ENCODE measurements at regions not wholly inside any gene's neighbourhood (a gene's known extent, or its start where the extent isn't known, plus 50 kb on each side); places are given as distances from the start of the nearest gene placed in this dataset.

DNA sequence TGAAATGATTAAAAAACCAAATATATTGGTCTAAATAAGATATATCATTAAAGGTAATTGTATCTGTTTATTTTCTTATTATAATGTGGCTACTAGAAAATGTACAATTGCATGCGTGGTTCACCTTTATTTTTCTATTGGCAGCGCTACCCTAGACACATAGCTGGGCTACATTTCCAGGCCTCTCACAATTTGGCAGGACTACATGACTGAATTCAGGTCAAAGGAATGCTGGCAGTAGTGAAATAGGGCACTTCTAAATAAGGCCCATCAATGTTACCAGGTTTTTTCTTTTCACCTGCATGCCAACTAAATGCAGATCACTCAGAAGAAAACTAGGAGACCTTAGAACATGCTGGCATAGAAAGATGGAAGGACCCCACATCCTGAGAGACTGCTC lies 1072.9 kb upstream of the SLIT2 start:
- TF ChIP-seq, protein P1, sequence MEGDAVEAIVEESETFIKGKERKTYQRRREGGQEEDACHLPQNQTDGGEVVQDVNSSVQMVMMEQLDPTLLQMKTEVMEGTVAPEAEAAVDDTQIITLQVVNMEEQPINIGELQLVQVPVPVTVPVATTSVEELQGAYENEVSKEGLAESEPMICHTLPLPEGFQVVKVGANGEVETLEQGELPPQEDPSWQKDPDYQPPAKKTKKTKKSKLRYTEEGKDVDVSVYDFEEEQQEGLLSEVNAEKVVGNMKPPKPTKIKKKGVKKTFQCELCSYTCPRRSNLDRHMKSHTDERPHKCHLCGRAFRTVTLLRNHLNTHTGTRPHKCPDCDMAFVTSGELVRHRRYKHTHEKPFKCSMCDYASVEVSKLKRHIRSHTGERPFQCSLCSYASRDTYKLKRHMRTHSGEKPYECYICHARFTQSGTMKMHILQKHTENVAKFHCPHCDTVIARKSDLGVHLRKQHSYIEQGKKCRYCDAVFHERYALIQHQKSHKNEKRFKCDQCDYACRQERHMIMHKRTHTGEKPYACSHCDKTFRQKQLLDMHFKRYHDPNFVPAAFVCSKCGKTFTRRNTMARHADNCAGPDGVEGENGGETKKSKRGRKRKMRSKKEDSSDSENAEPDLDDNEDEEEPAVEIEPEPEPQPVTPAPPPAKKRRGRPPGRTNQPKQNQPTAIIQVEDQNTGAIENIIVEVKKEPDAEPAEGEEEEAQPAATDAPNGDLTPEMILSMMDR (IDR thresholded peaks at IDR 0.05; ENCODE audit: insufficient read depth in 1 of 2, low read depth in 1 of 2, low read length in 1 of 2, severe bottlenecking in 1 of 2, unreplicated experiment in 1 of 2), result no peak
- H3K27me3 ChIP-seq (replicated peaks; ENCODE audit: control insufficient read depth, insufficient read depth, low read length), result no peaks in the 10 kb centered on the region
- Mint-ChIP-seq H3K36me3 (ENCODE audit: insufficient read depth, unreplicated experiment) (no peaks in the 10 kb centered on the region), H3K4me3 (ENCODE audit: unreplicated experiment) (no peak overlapping the region), H3K4me1 (ENCODE audit: low read depth, unreplicated experiment) (no peaks in the 10 kb centered on the region), H3K27ac (ENCODE audit: unreplicated experiment) (no peak overlapping the region), H3K27me3 (ENCODE audit: insufficient read depth, unreplicated experiment) (no peaks in the 10 kb centered on the region), H3K9me3 (ENCODE audit: unreplicated experiment) (no peaks in the 10 kb centered on the region)
- intact Hi-C loops (cut with micrococcal nuclease; ENCODE audit: unreplicated experiment), result loop anchor here (5.0 kb wide), 1 partner anchor 487 kb away; no protein-coding TSS in a partner anchor
- H3K9me3 ChIP-seq, result no peaks in the 10 kb centered on the region
- H3K4me3 ChIP-seq (ENCODE audit: low read depth, low read length), result no peak overlapping the region
- no peak for DNase-seq
- no peaks in the 10 kb centered on the region for H3K36me3 ChIP-seq (ENCODE audit: control insufficient read depth, insufficient read depth, low read length)
- ChIA-PET CTCF (no interaction called here), POLR2A (no interaction called here)
- no TSS peak for BruUV-seq (replicated peaks)
- H3K4me1 ChIP-seq, result no peaks in the 10 kb centered on the region; the same call in none of the 2 replicates

DNA sequence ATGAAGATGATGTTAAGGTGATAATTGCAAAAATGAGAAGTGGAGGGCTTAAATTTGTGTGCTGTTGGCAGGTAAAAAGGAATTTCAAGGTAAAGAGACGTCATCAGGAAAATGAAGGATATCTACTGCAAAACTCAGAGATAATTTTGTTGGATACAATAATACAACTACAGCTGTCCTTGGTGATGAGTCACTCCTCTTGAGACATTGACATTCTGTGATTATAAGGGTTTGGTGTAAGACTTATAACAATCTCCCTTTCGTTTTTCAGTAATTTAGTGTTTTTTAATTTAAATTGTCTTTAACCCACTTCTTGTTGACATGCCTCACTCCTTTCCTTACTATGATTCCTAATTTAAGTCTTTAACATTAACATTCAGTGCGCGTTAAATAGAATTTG lies 1074.1 kb upstream of the SLIT2 start:
- no peaks in the 10 kb centered on the region; the same call in 1 of the 2 replicates for H3K9me3 ChIP-seq
- Mint-ChIP-seq H3K36me3 (ENCODE audit: insufficient read depth, unreplicated experiment) (no peaks in the 10 kb centered on the region), H3K27ac (ENCODE audit: unreplicated experiment) (no peak overlapping the region), H3K27me3 (ENCODE audit: insufficient read depth, unreplicated experiment) (no peaks in the 10 kb centered on the region), H3K9me3 (ENCODE audit: unreplicated experiment) (no peaks in the 10 kb centered on the region), H3K4me3 (ENCODE audit: unreplicated experiment) (no peak overlapping the region), H3K4me1 (ENCODE audit: low read depth, unreplicated experiment) (no peaks in the 10 kb centered on the region)
- no peaks in the 10 kb centered on the region for H3K36me3 ChIP-seq (ENCODE audit: control insufficient read depth, insufficient read depth, low read length)
- intact Hi-C loops (cut with micrococcal nuclease; ENCODE audit: unreplicated experiment), result loop anchor here (5.0 kb wide), 1 partner anchor 485 kb away; no protein-coding TSS in a partner anchor
- TF ChIP-seq, protein P1 (IDR thresholded peaks at IDR 0.05; ENCODE audit: insufficient read depth in 1 of 2, low read depth in 1 of 2, low read length in 1 of 2, severe bottlenecking in 1 of 2, unreplicated experiment in 1 of 2), result no peak
- ChIA-PET CTCF (no interaction called here), POLR2A (no interaction called here)
- no peak overlapping the region for H3K4me3 ChIP-seq (ENCODE audit: low read depth, low read length)
- no TSS peak for BruUV-seq (replicated peaks)
- H3K4me1 ChIP-seq, result no peaks in the 10 kb centered on the region; the same call in 1 of the 2 replicates
- DNase-seq, result no peak
- H3K27me3 ChIP-seq (replicated peaks; ENCODE audit: control insufficient read depth, insufficient read depth, low read length), result no peaks in the 10 kb centered on the region

DNA sequence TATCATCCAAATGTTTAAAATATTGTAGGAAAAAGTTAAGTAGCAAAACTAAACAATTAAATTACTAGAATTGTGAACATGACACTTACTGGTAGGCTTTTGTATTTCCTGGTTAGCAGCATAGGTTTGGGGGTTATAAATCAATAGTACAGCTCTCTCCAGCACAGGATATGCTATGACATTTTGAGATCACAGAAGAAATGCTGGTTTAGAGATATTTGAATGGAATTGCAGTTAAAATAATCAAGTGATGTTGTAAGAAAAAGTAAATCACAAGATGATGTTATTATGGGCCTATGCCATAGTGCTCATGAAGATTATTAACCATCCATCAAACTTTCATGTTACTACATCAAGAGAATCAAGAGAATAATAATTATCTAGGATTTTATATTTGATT lies 1079.9 kb upstream of the SLIT2 start:
- peaks cover 3% of the 10 kb centered on the region; the same call in 1 of the 2 replicates for H3K4me1 ChIP-seq
- TF ChIP-seq, protein P1 (IDR thresholded peaks at IDR 0.05; ENCODE audit: insufficient read depth in 1 of 2, low read depth in 1 of 2, low read length in 1 of 2, severe bottlenecking in 1 of 2, unreplicated experiment in 1 of 2), result no peak
- ChIA-PET POLR2A (no interaction called here), CTCF (no interaction called here)
- H3K36me3 ChIP-seq (ENCODE audit: control insufficient read depth, insufficient read depth, low read length), result no peaks in the 10 kb centered on the region
- Mint-ChIP-seq H3K4me1 (ENCODE audit: low read depth, unreplicated experiment) (no peaks in the 10 kb centered on the region), H3K27me3 (ENCODE audit: insufficient read depth, unreplicated experiment) (no peaks in the 10 kb centered on the region), H3K36me3 (ENCODE audit: insufficient read depth, unreplicated experiment) (no peaks in the 10 kb centered on the region), H3K27ac (ENCODE audit: unreplicated experiment) (no peak overlapping the region), H3K4me3 (ENCODE audit: unreplicated experiment) (no peak overlapping the region), H3K9me3 (ENCODE audit: unreplicated experiment) (peaks cover 10% of the 10 kb centered on the region)
- H3K4me3 ChIP-seq (ENCODE audit: low read depth, low read length), result no peak overlapping the region
- H3K9me3 ChIP-seq, result no peaks in the 10 kb centered on the region; the same call in 1 of the 2 replicates
- intact Hi-C loops (cut with micrococcal nuclease; ENCODE audit: unreplicated experiment), result no loop called here
- no peaks in the 10 kb centered on the region for H3K27me3 ChIP-seq (replicated peaks; ENCODE audit: control insufficient read depth, insufficient read depth, low read length)
- BruUV-seq (replicated peaks), result no TSS peak
- DNase-seq, result no peak

All from Caco-2 (cell line).